ENCODE measurements at regions not wholly inside any gene's neighbourhood (a gene's known extent, or its start where the extent isn't known, plus 50 kb on each side); places are given as distances from the start of the nearest gene placed in this dataset.
A peak's percentile ranks its signal among the peaks of the same experiment; 100 is the strongest.

DNA sequence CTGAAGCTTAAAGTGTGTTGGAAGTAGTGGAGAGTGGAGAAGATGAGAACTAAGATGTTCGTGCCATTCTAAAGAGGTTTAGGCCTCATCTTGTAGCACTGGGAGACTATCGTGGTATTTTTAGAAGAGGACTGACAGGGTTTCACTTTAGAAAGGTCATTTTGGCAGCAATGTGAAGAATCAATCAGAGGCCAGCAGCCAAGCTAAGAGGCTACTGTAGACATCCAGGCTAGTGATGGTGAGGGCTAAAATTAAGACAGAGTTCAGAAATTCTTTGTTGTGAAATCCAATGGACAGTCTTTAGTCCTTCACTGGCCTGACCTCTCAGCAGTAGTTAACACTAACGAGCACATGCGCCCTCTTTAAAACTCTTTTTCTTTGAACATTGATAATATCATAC lies 288.2 kb downstream of the TBL1XR1 start:
- TF ChIP-seq, protein P1, sequence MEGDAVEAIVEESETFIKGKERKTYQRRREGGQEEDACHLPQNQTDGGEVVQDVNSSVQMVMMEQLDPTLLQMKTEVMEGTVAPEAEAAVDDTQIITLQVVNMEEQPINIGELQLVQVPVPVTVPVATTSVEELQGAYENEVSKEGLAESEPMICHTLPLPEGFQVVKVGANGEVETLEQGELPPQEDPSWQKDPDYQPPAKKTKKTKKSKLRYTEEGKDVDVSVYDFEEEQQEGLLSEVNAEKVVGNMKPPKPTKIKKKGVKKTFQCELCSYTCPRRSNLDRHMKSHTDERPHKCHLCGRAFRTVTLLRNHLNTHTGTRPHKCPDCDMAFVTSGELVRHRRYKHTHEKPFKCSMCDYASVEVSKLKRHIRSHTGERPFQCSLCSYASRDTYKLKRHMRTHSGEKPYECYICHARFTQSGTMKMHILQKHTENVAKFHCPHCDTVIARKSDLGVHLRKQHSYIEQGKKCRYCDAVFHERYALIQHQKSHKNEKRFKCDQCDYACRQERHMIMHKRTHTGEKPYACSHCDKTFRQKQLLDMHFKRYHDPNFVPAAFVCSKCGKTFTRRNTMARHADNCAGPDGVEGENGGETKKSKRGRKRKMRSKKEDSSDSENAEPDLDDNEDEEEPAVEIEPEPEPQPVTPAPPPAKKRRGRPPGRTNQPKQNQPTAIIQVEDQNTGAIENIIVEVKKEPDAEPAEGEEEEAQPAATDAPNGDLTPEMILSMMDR (IDR thresholded peaks at IDR 0.05; ENCODE audit: insufficient read depth, low read depth, low read length), result no peak
- no peak for TF ChIP-seq EZH2 (IDR thresholded peaks at IDR 0.05; ENCODE audit: insufficient read depth, low read length)
- H3K79me2 ChIP-seq (ENCODE audit: insufficient read depth, low read length), result no peaks in the 10 kb centered on the region
- H3K4me3 Mint-ChIP-seq (ENCODE audit: unreplicated experiment), result no peak overlapping the region

GRCh38 chr3:176906046-176906905 lies 291.0 kb downstream of the TBL1XR1 start:
- H3K9ac ChIP-seq (ENCODE audit: low read length), result peak overlapping the region; percentile 19
- Mint-ChIP-seq H3K27me3 (ENCODE audit: low read depth, unreplicated experiment) (no peaks in the 10 kb centered on the region), H3K4me1 (ENCODE audit: low read depth, unreplicated experiment) (peaks cover 6% of the 10 kb centered on the region), H3K27ac (ENCODE audit: unreplicated experiment) (peak overlapping the region; percentile 62), H3K9me3 (ENCODE audit: unreplicated experiment) (peaks cover 2% of the 10 kb centered on the region), H3K4me3 (ENCODE audit: unreplicated experiment) (no peak overlapping the region), H3K36me3 (ENCODE audit: low read depth, unreplicated experiment) (peaks cover 4% of the 10 kb centered on the region)
- no peaks in the 10 kb centered on the region for H3K9me3 ChIP-seq (ENCODE audit: insufficient read depth, low read depth, low read length)
- no peak overlapping the region for H3K4me3 ChIP-seq (ENCODE audit: insufficient read depth, low read depth, low read length)
- no peaks in the 10 kb centered on the region for H3K27me3 ChIP-seq (ENCODE audit: insufficient read depth, low read length)
- peak overlapping the region; percentile 26 for H3K4me2 ChIP-seq (ENCODE audit: low read length)
- H3K4me1 ChIP-seq (ENCODE audit: insufficient read depth, low read length), result peaks cover 9% of the 10 kb centered on the region
- no peak overlapping the region for H2AFZ ChIP-seq (ENCODE audit: low read depth, low read length)
- peak; percentile 93 for DNase-seq (ENCODE audit: low read depth)
- H3K79me2 ChIP-seq (ENCODE audit: insufficient read depth, low read length), result no peaks in the 10 kb centered on the region
- H3K27ac ChIP-seq (ENCODE audit: low read depth, low read length), result peak overlapping the region; percentile 36
- TF ChIP-seq EZH2 (IDR thresholded peaks at IDR 0.05; ENCODE audit: insufficient read depth, low read length), result no peak
- TF ChIP-seq, protein P1 (IDR thresholded peaks at IDR 0.05; ENCODE audit: insufficient read depth, low read depth, low read length), result no peak
- no peaks in the 10 kb centered on the region for H4K20me1 ChIP-seq (ENCODE audit: insufficient read depth, low read length)
- no peak for FAIRE-seq
- H3K36me3 ChIP-seq (ENCODE audit: insufficient read depth, low read length), result no peaks in the 10 kb centered on the region

More for the DNA sequence above, 288.2 kb downstream of the TBL1XR1 start:
- Mint-ChIP-seq H3K27me3 (ENCODE audit: low read depth, unreplicated experiment) (no peaks in the 10 kb centered on the region), H3K36me3 (ENCODE audit: low read depth, unreplicated experiment) (peaks cover 2% of the 10 kb centered on the region), H3K4me1 (ENCODE audit: low read depth, unreplicated experiment) (peaks cover 6% of the 10 kb centered on the region), H3K27ac (ENCODE audit: unreplicated experiment) (no peak overlapping the region), H3K9me3 (ENCODE audit: unreplicated experiment) (no peaks in the 10 kb centered on the region)
- H3K27ac ChIP-seq (ENCODE audit: low read depth, low read length), result no peak overlapping the region
- H3K9me3 ChIP-seq (ENCODE audit: insufficient read depth, low read depth, low read length), result no peaks in the 10 kb centered on the region
- no peaks in the 10 kb centered on the region for H4K20me1 ChIP-seq (ENCODE audit: insufficient read depth, low read length)
- H2AFZ ChIP-seq (ENCODE audit: low read depth, low read length), result no peak overlapping the region
- no peak overlapping the region for H3K4me3 ChIP-seq (ENCODE audit: insufficient read depth, low read depth, low read length)
- no peak overlapping the region for H3K9ac ChIP-seq (ENCODE audit: low read length)
- H3K4me1 ChIP-seq (ENCODE audit: insufficient read depth, low read length), result peaks cover 9% of the 10 kb centered on the region
- FAIRE-seq (no peak), DNase-seq (ENCODE audit: low read depth) (no peak)
- H3K36me3 ChIP-seq (ENCODE audit: insufficient read depth, low read length), result no peaks in the 10 kb centered on the region
- no peaks in the 10 kb centered on the region for H3K27me3 ChIP-seq (ENCODE audit: insufficient read depth, low read length)
- no peak overlapping the region for H3K4me2 ChIP-seq (ENCODE audit: low read length)

GRCh38 chr3:176905331-176905730 lies 292.0 kb downstream of the TBL1XR1 start:
- no peak for DNase-seq (ENCODE audit: low read depth)
- FAIRE-seq, result no peak
- Mint-ChIP-seq H3K27me3 (ENCODE audit: low read depth, unreplicated experiment) (no peaks in the 10 kb centered on the region), H3K27ac (ENCODE audit: unreplicated experiment) (no peak overlapping the region), H3K4me3 (ENCODE audit: unreplicated experiment) (no peak overlapping the region), H3K36me3 (ENCODE audit: low read depth, unreplicated experiment) (peaks cover 2% of the 10 kb centered on the region), H3K9me3 (ENCODE audit: unreplicated experiment) (peaks cover 2% of the 10 kb centered on the region), H3K4me1 (ENCODE audit: low read depth, unreplicated experiment) (peaks cover 6% of the 10 kb centered on the region)
- Histone ChIP-seq H3K79me2 (ENCODE audit: insufficient read depth, low read length) (no peaks in the 10 kb centered on the region), H3K27ac (ENCODE audit: low read depth, low read length) (no peak overlapping the region), H3K9ac (ENCODE audit: low read length) (no peak overlapping the region), H2AFZ (ENCODE audit: low read depth, low read length) (no peak overlapping the region), H3K4me3 (ENCODE audit: insufficient read depth, low read depth, low read length) (no peak overlapping the region), H3K36me3 (ENCODE audit: insufficient read depth, low read length) (no peaks in the 10 kb centered on the region), H4K20me1 (ENCODE audit: insufficient read depth, low read length) (no peaks in the 10 kb centered on the region), H3K4me1 (ENCODE audit: insufficient read depth, low read length) (peaks cover 9% of the 10 kb centered on the region), H3K27me3 (ENCODE audit: insufficient read depth, low read length) (no peaks in the 10 kb centered on the region), H3K9me3 (ENCODE audit: insufficient read depth, low read depth, low read length) (no peaks in the 10 kb centered on the region), H3K4me2 (ENCODE audit: low read length) (no peak overlapping the region)
- TF ChIP-seq EZH2 (IDR thresholded peaks at IDR 0.05; ENCODE audit: insufficient read depth, low read length), result no peak
- TF ChIP-seq, protein P1 (IDR thresholded peaks at IDR 0.05; ENCODE audit: insufficient read depth, low read depth, low read length), result no peak

All from astrocyte (in vitro differentiated cells and primary cell).